Activated naive CD4-positive, alpha-beta T cell treated with anti-CD3 and anti-CD28 coated beads for 36 hours (primary cell): ENCODE measurements at regions not wholly inside any gene's neighbourhood (a gene's known extent, or its start where the extent isn't known, plus 50 kb on each side); places are given as distances from the start of the nearest gene placed in this dataset.

Experiments
- CTCF ChIA-PET: fragments of 350-600 bp; sonication (Branson Sonifier 250); formaldehyde crosslinking; loops from one replicate; lab custom pipeline; 2021; ENCODE audit warnings: antibody characterized with exemption; lab: Charles Lee
- DNase-seq: peaks from one replicate; pipeline ENCODE4 v3.0.0-alpha.2; 2020
- H3K27ac Mint-ChIP-seq: one replicate; pipeline ENCODE4 v1.8.0; 2021; ENCODE audit warnings: mild to moderate bottlenecking, mixed read lengths
- H3K27me3 Mint-ChIP-seq: one replicate; pipeline ENCODE4 v1.8.0; 2021; ENCODE audit warnings: low read depth, mixed read lengths
- H3K36me3 Mint-ChIP-seq: one replicate; pipeline ENCODE4 v1.8.0; 2021; ENCODE audit warnings: low read depth, mixed read lengths
- H3K4me1 Mint-ChIP-seq: one replicate; pipeline ENCODE4 v1.8.0; 2021; ENCODE audit warnings: low read depth, mixed read lengths
- H3K4me3 Mint-ChIP-seq: one replicate; pipeline ENCODE4 v1.8.0; 2021; ENCODE audit warnings: mild to moderate bottlenecking, moderate library complexity, mixed read lengths
- H3K9me3 Mint-ChIP-seq: one replicate; pipeline ENCODE4 v1.8.0; 2021; ENCODE audit warnings: mixed read lengths
- intact Hi-C: fragments of 100-400 bp; cut with micrococcal nuclease; formaldehyde crosslinking; loops from one replicate; pipeline ENCODE4 v1.15.1; 2023

DNA sequence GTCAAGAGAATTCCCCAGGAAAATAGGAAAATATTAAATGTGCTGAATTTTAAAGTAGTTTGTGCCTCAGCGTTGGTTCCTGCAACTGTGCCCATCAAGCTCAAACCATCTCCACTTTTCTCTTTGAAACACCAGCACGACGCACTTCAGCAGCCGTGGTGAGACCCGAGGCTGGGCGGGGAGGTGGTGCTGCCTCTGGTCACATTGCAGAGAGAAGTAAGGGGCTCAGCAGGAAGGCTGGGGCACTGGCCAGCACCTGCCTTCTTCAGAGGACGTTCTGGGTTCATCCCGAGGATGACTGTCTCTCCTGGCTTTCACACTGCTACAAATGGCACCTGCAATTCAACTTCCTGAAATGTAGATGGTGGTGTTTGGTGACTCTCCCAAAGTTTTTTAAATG is 323.7 kb upstream of the SALL3 start:
- no peaks in the 10 kb centered on the region for H3K27me3 Mint-ChIP-seq
- CTCF ChIA-PET: no interaction called here
- DNase-seq: no peak
- intact Hi-C loops: loop anchor here (5.0 kb wide), 1 partner anchor 99 kb away; no protein-coding TSS in a partner anchor
- no peak overlapping the region for H3K4me3 Mint-ChIP-seq
- no peaks in the 10 kb centered on the region for H3K4me1 Mint-ChIP-seq
- H3K9me3 Mint-ChIP-seq: peaks cover 6% of the 10 kb centered on the region
- peaks cover 4% of the 10 kb centered on the region for H3K36me3 Mint-ChIP-seq
- H3K27ac Mint-ChIP-seq: no peak overlapping the region

DNA sequence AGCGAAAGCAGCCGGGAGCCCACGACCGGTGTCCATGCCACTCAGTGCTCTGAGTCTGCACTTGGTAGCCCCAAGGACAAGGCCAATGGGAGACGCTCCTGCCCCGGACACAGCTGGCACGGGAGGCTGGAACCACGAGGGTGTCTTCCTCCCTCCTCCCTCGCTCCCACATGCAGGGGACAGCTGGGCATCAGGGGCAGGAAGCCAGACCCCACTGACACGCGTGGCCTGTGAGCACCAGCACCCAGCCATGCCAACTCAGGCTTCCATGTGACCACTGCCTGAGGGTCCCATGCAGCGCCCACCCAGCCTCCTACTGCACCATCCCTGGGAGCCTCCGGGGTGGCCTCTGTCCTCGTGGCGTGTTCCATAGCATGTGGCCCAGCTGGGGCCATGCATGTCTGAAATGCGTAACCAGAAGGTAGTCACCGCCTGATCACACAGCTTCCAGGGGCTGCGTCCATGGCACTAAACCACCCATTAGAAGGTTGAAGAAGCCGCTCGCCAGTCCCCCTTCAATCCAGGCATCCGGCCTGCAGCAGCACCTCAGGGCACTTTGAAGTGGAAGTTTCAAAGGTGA is 323.2 kb upstream of the SALL3 start:
- DNase-seq: no peak
- intact Hi-C loops: loop anchor here (5.0 kb wide), 1 partner anchor 99 kb away; no protein-coding TSS in a partner anchor
- Mint-ChIP-seq H3K36me3 (peaks cover 4% of the 10 kb centered on the region), H3K27ac (no peak overlapping the region), H3K9me3 (peaks cover 6% of the 10 kb centered on the region), H3K4me1 (no peaks in the 10 kb centered on the region), H3K4me3 (no peak overlapping the region), H3K27me3 (no peaks in the 10 kb centered on the region)
- CTCF ChIA-PET: no interaction called here

DNA sequence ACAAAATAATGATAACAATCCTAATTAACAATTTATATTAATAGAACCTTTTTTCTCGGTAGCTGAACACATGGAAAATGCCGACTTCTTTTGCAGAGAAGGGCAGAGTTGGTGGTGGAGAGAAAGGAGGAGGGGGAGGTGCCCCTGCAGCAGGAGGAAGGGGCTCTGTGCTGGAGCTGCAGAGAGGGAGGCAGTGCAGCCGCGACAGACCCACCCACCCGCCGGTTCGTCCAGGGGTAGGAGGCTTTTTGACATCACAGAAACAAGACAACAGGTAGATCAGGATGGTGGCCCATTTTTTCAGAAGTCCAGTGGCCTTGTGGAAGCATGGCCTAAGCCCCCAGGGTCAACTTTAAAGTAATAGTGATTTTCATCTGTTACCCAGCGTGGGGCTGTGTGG is 321.1 kb upstream of the SALL3 start:
- Mint-ChIP-seq H3K9me3 (no peaks in the 10 kb centered on the region), H3K36me3 (no peaks in the 10 kb centered on the region), H3K27ac (no peak overlapping the region), H3K4me1 (no peaks in the 10 kb centered on the region), H3K27me3 (no peaks in the 10 kb centered on the region), H3K4me3 (no peak overlapping the region)
- CTCF ChIA-PET: no interaction called here
- DNase-seq: no peak
- intact Hi-C loops: loop anchor here (5.0 kb wide), 1 partner anchor 101 kb away; no protein-coding TSS in a partner anchor

- Mint-ChIP-seq H3K36me3 (no peaks in the 10 kb centered on the region), H3K27me3 (no peaks in the 10 kb centered on the region), H3K4me3 (no peak overlapping the region), H3K27ac (no peak overlapping the region), H3K4me1 (no peaks in the 10 kb centered on the region), H3K9me3 (no peaks in the 10 kb centered on the region)
- intact Hi-C loops: loop anchor here (5.0 kb wide), 1 partner anchor 102 kb away; no protein-coding TSS in a partner anchor
- CTCF ChIA-PET: interaction anchor here (0.8 kb wide), 2 partner anchors 227 to 872 kb away, joined by 3 to 4 read pairs; no protein-coding TSS in a partner anchor
- no peak for DNase-seq
Measured at GRCh38 chr18:78659057-78659456, 320.6 kb upstream of the SALL3 start.

DNA sequence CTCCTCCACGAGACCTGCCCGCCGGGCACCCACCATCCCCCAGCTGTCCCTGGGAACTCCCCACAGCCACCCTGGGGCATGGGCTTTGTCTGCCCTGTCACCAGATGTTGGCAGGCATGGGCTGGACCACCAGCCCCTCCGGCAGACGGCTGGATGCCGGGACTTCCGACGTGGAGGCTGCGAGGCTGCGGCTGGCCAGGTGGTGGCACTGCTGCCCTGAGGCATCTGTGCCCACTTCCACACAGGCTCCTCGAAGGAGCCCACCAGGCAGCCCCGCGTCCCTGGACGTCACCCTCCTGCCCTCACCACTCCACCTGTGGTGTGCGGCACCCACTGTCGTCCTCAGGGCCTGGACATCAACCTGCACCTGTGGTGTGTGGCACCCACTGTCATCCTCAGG is 319.9 kb upstream of the SALL3 start:
- Mint-ChIP-seq H3K4me3 (no peak overlapping the region), H3K4me1 (no peaks in the 10 kb centered on the region), H3K27me3 (no peaks in the 10 kb centered on the region), H3K36me3 (no peaks in the 10 kb centered on the region), H3K27ac (no peak overlapping the region), H3K9me3 (no peaks in the 10 kb centered on the region)
- peak; percentile 13 for DNase-seq
- CTCF ChIA-PET: interaction anchor here (0.8 kb wide), 2 partner anchors 226 to 872 kb away, joined by 3 to 4 read pairs; no protein-coding TSS in a partner anchor
- intact Hi-C loops: loop anchor here (5.0 kb wide), 2 partner anchors 102 to 328 kb away; no protein-coding TSS in a partner anchor

DNA sequence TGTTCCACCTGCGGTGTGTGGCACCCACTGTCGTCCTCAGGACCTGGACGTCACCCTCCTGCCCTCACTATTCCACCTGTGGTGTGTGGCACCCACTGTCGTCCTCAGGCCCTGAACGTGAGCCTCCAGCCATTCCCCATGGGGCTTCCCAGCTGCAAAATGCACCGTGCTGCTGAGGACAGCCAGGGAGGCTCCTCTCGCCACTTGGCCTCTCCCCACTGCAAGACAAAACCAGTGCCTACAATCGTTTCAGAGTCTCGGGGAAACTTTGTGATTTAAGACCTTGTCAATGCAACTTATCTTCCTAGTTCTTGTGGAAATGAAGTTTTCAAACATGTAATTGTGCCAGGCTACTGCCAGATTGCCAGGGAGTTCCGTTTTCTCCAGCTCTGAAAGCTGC is 319.3 kb upstream of the SALL3 start:
- Mint-ChIP-seq H3K4me1 (no peaks in the 10 kb centered on the region), H3K9me3 (no peaks in the 10 kb centered on the region), H3K36me3 (no peaks in the 10 kb centered on the region), H3K27me3 (no peaks in the 10 kb centered on the region), H3K4me3 (no peak overlapping the region), H3K27ac (no peak overlapping the region)
- CTCF ChIA-PET: no interaction called here
- intact Hi-C loops: loop anchor here (5.0 kb wide), 1 partner anchor 327 kb away; no protein-coding TSS in a partner anchor
- no peak for DNase-seq

- Mint-ChIP-seq H3K27me3 (no peaks in the 10 kb centered on the region), H3K4me1 (no peaks in the 10 kb centered on the region), H3K4me3 (no peak overlapping the region), H3K36me3 (no peaks in the 10 kb centered on the region), H3K27ac (no peak overlapping the region), H3K9me3 (no peaks in the 10 kb centered on the region)
- no peak for DNase-seq
- CTCF ChIA-PET: no interaction called here
- intact Hi-C loops: loop anchor here (5.0 kb wide), 1 partner anchor 326 kb away; no protein-coding TSS in a partner anchor
Measured at GRCh38 chr18:78661316-78661715, 318.3 kb upstream of the SALL3 start.

DNA sequence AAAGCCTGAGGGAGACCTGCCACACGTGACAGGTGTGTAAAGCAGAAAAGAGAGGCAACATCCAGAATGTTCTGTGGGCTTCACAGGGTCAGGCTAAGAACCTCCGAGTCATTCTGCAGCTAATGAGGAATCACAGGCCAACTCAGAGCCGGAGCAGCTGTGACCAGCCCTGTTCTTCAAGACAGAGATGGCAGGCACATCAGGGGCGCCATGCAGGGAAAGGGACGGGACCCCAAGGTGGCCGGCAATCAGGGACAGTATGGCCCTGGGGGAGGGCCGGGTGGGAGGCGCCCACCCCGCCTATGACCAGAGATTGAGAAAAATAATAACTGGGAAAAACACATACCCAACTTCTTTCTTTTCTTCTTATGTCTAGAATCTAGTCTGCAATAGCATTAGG is 316.7 kb upstream of the SALL3 start:
- H3K27ac Mint-ChIP-seq: no peak overlapping the region

GRCh38 chr18:78664048-78664447 is 315.6 kb upstream of the SALL3 start:
- no peak overlapping the region for H3K27ac Mint-ChIP-seq
- H3K27me3 Mint-ChIP-seq: no peaks in the 10 kb centered on the region
- CTCF ChIA-PET: no interaction called here
- no peaks in the 10 kb centered on the region for H3K4me1 Mint-ChIP-seq
- H3K9me3 Mint-ChIP-seq: no peaks in the 10 kb centered on the region
- no peaks in the 10 kb centered on the region for H3K36me3 Mint-ChIP-seq
- no peak for DNase-seq
- intact Hi-C loops: loop anchor here (5.0 kb wide), 1 partner anchor 323 kb away; no protein-coding TSS in a partner anchor
- no peak overlapping the region for H3K4me3 Mint-ChIP-seq

More for the DNA sequence above, 316.7 kb upstream of the SALL3 start:
- Mint-ChIP-seq H3K4me1 (no peaks in the 10 kb centered on the region), H3K4me3 (no peak overlapping the region), H3K9me3 (no peaks in the 10 kb centered on the region), H3K27me3 (no peaks in the 10 kb centered on the region), H3K36me3 (no peaks in the 10 kb centered on the region)
- intact Hi-C loops: loop anchor here (5.0 kb wide), 1 partner anchor 324 kb away; no protein-coding TSS in a partner anchor
- CTCF ChIA-PET: no interaction called here
- no peak for DNase-seq

GRCh38 chr18:78664848-78665247 is 314.8 kb upstream of the SALL3 start:
- H3K27me3 Mint-ChIP-seq: no peaks in the 10 kb centered on the region
- H3K9me3 Mint-ChIP-seq: no peaks in the 10 kb centered on the region
- no peak overlapping the region for H3K4me3 Mint-ChIP-seq
- no peaks in the 10 kb centered on the region for H3K36me3 Mint-ChIP-seq
- DNase-seq: no peak
- intact Hi-C loops: loop anchor here (5.0 kb wide), 1 partner anchor 322 kb away; no protein-coding TSS in a partner anchor
- H3K4me1 Mint-ChIP-seq: no peaks in the 10 kb centered on the region
- CTCF ChIA-PET: no interaction called here
- H3K27ac Mint-ChIP-seq: no peak overlapping the region

GRCh38 chr18:78665644-78666043 is 314.0 kb upstream of the SALL3 start:
- Mint-ChIP-seq H3K27me3 (no peaks in the 10 kb centered on the region), H3K4me3 (no peak overlapping the region), H3K27ac (no peak overlapping the region), H3K9me3 (no peaks in the 10 kb centered on the region), H3K4me1 (no peaks in the 10 kb centered on the region), H3K36me3 (no peaks in the 10 kb centered on the region)
- CTCF ChIA-PET: no interaction called here
- intact Hi-C loops: no loop called here
- no peak for DNase-seq

- DNase-seq: no peak
- CTCF ChIA-PET: interaction anchor here (1.0 kb wide), 1 partner anchor 15 kb away, joined by 3 read pairs; no protein-coding TSS in a partner anchor
- H3K27me3 Mint-ChIP-seq: no peaks in the 10 kb centered on the region
- intact Hi-C loops: no loop called here
- H3K36me3 Mint-ChIP-seq: no peaks in the 10 kb centered on the region
- no peak overlapping the region for H3K27ac Mint-ChIP-seq
- H3K4me3 Mint-ChIP-seq: no peak overlapping the region
- no peaks in the 10 kb centered on the region for H3K4me1 Mint-ChIP-seq
- H3K9me3 Mint-ChIP-seq: no peaks in the 10 kb centered on the region
Measured at GRCh38 chr18:78666666-78667335, 312.8 kb upstream of the SALL3 start.
